Neural cell (in vitro differentiated cells): ENCODE measurements at regions not wholly inside any gene's neighbourhood (a gene's known extent, or its start where the extent isn't known, plus 50 kb on each side); places are given as distances from the start of the nearest gene placed in this dataset.

Experiments
- H2AFZ ChIP-seq: fragments of 200-600, 300-800 bp; sonication (generic), shearing (Covaris generic); 2 replicates; pipeline ENCODE4 v1.6.0; 2014; ENCODE audit warnings: low read depth, mild to moderate bottlenecking, antibody characterized with exemption, low read length, moderate library complexity
- H3F3A ChIP-seq: fragments of 200-600 bp; shearing (Covaris generic); 2 replicates; pipeline ENCODE4 v1.6.1; 2016; ENCODE audit warnings: mild to moderate bottlenecking, moderate library complexity, mixed read lengths, antibody characterized with exemption, low read length; ENCODE audit not compliant: insufficient read depth, poor library complexity, severe bottlenecking
- H3K27ac ChIP-seq: fragments of 200-600, 300-800 bp; sonication (generic), shearing (Covaris generic); 2 replicates; pipeline ENCODE4 v1.5.1; 2014; ENCODE audit warnings: mild to moderate bottlenecking, low read length, moderate library complexity
- H3K27me3 ChIP-seq: fragments of 300-800, 200-600 bp; sonication (generic), shearing (Covaris generic); 2 replicates; pipeline ENCODE4 v1.6.0; 2014; ENCODE audit warnings: mild to moderate bottlenecking, low read depth, low read length, moderate library complexity; ENCODE audit not compliant: insufficient read depth
- H3K36me3 ChIP-seq: fragments of 300-800, 200-600 bp; sonication (generic), shearing (Covaris generic); 2 replicates; pipeline ENCODE4 v1.5.1; 2014; ENCODE audit warnings: mild to moderate bottlenecking, antibody characterized with exemption, low read length, moderate library complexity; ENCODE audit not compliant: insufficient read depth
- H3K4me2 ChIP-seq: fragments of 300-800, 200-600 bp; sonication (generic), shearing (Covaris generic); 2 replicates; pipeline ENCODE4 v1.6.0; 2014; ENCODE audit warnings: mild to moderate bottlenecking, low read length
- H3K4me3 ChIP-seq: fragments of 300-800, 200-600 bp; sonication (generic), shearing (Covaris generic); 2 replicates; pipeline ENCODE4 v1.5.1; 2014; ENCODE audit warnings: mild to moderate bottlenecking, low read length, moderate library complexity
- H3K79me2 ChIP-seq: fragments of 200-600 bp; shearing (Covaris generic); replicated peaks from 2 replicates; pipeline ENCODE4 v1.6.0; 2014; ENCODE audit warnings: mild to moderate bottlenecking, low read length, moderate library complexity; ENCODE audit not compliant: insufficient read depth
- H3K9ac ChIP-seq: fragments of 300-800, 200-600 bp; sonication (generic), shearing (Covaris generic); 2 replicates; pipeline ENCODE4 v1.6.1; 2016; ENCODE audit warnings: mild to moderate bottlenecking, low read length, mixed read lengths
- H3K9me2 ChIP-seq: fragments of 200-600 bp; shearing (Covaris generic); 2 replicates; pipeline ENCODE4 v1.6.1; 2016; ENCODE audit warnings: mild to moderate bottlenecking, low read length, mixed read lengths; ENCODE audit not compliant: insufficient read depth
- H3K9me3 ChIP-seq: fragments of 200-600, 300-800 bp; sonication (generic), shearing (Covaris generic); 2 replicates; pipeline ENCODE4 v1.6.1; 2016; ENCODE audit warnings: mild to moderate bottlenecking, mixed run types, low read length, moderate library complexity, mixed read lengths
- H4K20me1 ChIP-seq: fragments of 200-600 bp; shearing (Covaris generic); 2 replicates; pipeline ENCODE4 v1.6.1; 2016; ENCODE audit warnings: mild to moderate bottlenecking, mixed run types; ENCODE audit not compliant: insufficient read depth
- EP300 ChIP-seq: fragments of 450-650 bp; conservative IDR thresholded peaks from 2 replicates; pipeline ENCODE4 v1.6.1; 2014; ENCODE audit warnings: antibody characterized with exemption, mild to moderate bottlenecking, moderate library complexity; ENCODE audit not compliant: poor library complexity, severe bottlenecking
- EZH2 ChIP-seq: fragments of 200-600, 300-800 bp; shearing (Covaris generic), sonication (generic); IDR thresholded peaks from 2 replicates; pipeline ENCODE4 v1.6.1; 2014; ENCODE audit warnings: antibody characterized with exemption, low read length, borderline replicate concordance, mild to moderate bottlenecking; ENCODE audit not compliant: insufficient read depth, poor library complexity, severe bottlenecking
- MXI1 ChIP-seq: fragments of 450-650 bp; conservative IDR thresholded peaks from 2 replicates; pipeline ENCODE4 v1.6.1; 2014; ENCODE audit warnings: antibody characterized with exemption, mild to moderate bottlenecking; ENCODE audit not compliant: poor library complexity, severe bottlenecking
- POLR2AphosphoS5 ChIP-seq: IDR thresholded peaks from 2 replicates; pipeline ENCODE4 v1.6.1; 2012
- RAD21 ChIP-seq: fragments of 450-650 bp; conservative IDR thresholded peaks from 2 replicates; pipeline ENCODE4 v1.6.1; 2014; ENCODE audit warnings: antibody characterized with exemption, mild to moderate bottlenecking, moderate library complexity
- SMC3 ChIP-seq: fragments of 450-650 bp; conservative IDR thresholded peaks from 2 replicates; pipeline ENCODE4 v1.6.1; 2014; ENCODE audit warnings: antibody characterized with exemption, mild to moderate bottlenecking, moderate library complexity; ENCODE audit not compliant: poor library complexity
- TAF1 ChIP-seq: IDR thresholded peaks from 2 replicates; pipeline ENCODE4 v1.6.1; 2012; ENCODE audit warnings: low read depth
- TF ChIP-seq, protein P1 (sequence below): IDR thresholded peaks from 2 replicates; pipeline ENCODE4 v1.6.1; 2012; ENCODE audit warnings: borderline replicate concordance
- TF ChIP-seq, protein P2 (sequence below): fragments of 450-650 bp; IDR thresholded peaks from 2 replicates; pipeline ENCODE4 v1.5.1; 2014; ENCODE audit warnings: antibody characterized with exemption, mild to moderate bottlenecking, moderate library complexity; ENCODE audit not compliant: poor library complexity, severe bottlenecking

DNA sequence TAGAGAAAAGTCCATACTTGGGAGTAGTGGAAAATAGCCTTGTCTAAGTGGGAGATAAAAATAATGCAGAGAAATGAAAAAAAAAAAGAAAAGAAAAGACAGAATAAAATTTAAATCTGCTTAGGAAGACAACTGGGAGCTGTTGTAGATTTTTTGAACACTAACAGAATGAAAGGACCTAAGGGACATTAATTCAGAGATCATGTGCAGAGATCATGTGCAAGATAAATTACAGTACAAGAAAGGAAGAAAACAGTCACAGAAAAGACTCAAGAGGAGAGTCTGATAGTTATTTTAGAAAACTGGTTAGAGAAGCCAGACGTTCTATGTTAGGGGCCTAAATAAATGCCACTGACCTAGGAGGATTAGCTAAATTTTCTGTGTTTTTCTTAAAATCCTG is 1226.8 kb upstream of the NUDT12 start:
- H3K9me2 ChIP-seq: no peaks in the 10 kb centered on the region
- no peaks in the 10 kb centered on the region for H3K79me2 ChIP-seq
- no peaks in the 10 kb centered on the region for H3K27me3 ChIP-seq
- TF ChIP-seq, protein P1, sequence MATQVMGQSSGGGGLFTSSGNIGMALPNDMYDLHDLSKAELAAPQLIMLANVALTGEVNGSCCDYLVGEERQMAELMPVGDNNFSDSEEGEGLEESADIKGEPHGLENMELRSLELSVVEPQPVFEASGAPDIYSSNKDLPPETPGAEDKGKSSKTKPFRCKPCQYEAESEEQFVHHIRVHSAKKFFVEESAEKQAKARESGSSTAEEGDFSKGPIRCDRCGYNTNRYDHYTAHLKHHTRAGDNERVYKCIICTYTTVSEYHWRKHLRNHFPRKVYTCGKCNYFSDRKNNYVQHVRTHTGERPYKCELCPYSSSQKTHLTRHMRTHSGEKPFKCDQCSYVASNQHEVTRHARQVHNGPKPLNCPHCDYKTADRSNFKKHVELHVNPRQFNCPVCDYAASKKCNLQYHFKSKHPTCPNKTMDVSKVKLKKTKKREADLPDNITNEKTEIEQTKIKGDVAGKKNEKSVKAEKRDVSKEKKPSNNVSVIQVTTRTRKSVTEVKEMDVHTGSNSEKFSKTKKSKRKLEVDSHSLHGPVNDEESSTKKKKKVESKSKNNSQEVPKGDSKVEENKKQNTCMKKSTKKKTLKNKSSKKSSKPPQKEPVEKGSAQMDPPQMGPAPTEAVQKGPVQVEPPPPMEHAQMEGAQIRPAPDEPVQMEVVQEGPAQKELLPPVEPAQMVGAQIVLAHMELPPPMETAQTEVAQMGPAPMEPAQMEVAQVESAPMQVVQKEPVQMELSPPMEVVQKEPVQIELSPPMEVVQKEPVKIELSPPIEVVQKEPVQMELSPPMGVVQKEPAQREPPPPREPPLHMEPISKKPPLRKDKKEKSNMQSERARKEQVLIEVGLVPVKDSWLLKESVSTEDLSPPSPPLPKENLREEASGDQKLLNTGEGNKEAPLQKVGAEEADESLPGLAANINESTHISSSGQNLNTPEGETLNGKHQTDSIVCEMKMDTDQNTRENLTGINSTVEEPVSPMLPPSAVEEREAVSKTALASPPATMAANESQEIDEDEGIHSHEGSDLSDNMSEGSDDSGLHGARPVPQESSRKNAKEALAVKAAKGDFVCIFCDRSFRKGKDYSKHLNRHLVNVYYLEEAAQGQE: no peak
- TF ChIP-seq POLR2AphosphoS5 (no peak), RAD21 (no peak), EZH2 (no peak), SMC3 (no peak), TAF1 (no peak), MXI1 (no peak), EP300 (no peak)
- TF ChIP-seq, protein P2, sequence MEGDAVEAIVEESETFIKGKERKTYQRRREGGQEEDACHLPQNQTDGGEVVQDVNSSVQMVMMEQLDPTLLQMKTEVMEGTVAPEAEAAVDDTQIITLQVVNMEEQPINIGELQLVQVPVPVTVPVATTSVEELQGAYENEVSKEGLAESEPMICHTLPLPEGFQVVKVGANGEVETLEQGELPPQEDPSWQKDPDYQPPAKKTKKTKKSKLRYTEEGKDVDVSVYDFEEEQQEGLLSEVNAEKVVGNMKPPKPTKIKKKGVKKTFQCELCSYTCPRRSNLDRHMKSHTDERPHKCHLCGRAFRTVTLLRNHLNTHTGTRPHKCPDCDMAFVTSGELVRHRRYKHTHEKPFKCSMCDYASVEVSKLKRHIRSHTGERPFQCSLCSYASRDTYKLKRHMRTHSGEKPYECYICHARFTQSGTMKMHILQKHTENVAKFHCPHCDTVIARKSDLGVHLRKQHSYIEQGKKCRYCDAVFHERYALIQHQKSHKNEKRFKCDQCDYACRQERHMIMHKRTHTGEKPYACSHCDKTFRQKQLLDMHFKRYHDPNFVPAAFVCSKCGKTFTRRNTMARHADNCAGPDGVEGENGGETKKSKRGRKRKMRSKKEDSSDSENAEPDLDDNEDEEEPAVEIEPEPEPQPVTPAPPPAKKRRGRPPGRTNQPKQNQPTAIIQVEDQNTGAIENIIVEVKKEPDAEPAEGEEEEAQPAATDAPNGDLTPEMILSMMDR: no peak
- H3K27ac ChIP-seq: no peak overlapping the region
- H3K9ac ChIP-seq: no peak overlapping the region
- no peaks in the 10 kb centered on the region for H3F3A ChIP-seq
- H3K4me3 ChIP-seq: no peak overlapping the region
- no peaks in the 10 kb centered on the region for H4K20me1 ChIP-seq
- no peak overlapping the region for H3K4me2 ChIP-seq
- no peaks in the 10 kb centered on the region for H3K36me3 ChIP-seq
- no peak overlapping the region for H2AFZ ChIP-seq
- H3K9me3 ChIP-seq: no peaks in the 10 kb centered on the region

DNA sequence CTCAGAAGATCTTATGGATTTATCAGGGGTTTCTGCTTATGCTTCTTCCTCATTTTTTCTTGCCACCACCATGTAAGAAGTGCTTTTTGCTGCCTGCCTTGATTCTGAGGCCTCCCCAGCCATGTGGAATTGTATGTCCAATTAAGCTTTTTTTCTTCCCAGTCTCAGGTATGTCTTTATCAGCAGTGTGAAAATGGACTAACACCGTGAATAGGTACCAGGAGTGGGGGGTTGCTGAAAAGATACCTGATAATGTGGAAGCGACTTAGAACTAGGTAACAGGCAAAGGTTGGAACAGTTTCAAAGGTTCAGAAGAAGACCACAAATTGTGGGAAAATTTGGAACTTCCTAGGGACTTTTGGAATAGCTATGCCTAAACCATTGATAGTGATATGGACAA is 1222.5 kb upstream of the NUDT12 start:
- no peaks in the 10 kb centered on the region for H3K27me3 ChIP-seq
- H3K9me2 ChIP-seq: no peaks in the 10 kb centered on the region
- H3K4me3 ChIP-seq: no peak overlapping the region
- no peak overlapping the region for H3K27ac ChIP-seq
- H3K36me3 ChIP-seq: no peaks in the 10 kb centered on the region
- H3K9me3 ChIP-seq: no peaks in the 10 kb centered on the region
- H3F3A ChIP-seq: no peaks in the 10 kb centered on the region
- TF ChIP-seq SMC3 (no peak), RAD21 (no peak), POLR2AphosphoS5 (no peak), TAF1 (no peak), EZH2 (no peak)
- TF ChIP-seq, protein P1: no peak
- TF ChIP-seq, protein P2: no peak
- no peaks in the 10 kb centered on the region for H3K79me2 ChIP-seq
- no peak overlapping the region for H3K9ac ChIP-seq
- H2AFZ ChIP-seq: no peak overlapping the region
- no peak overlapping the region for H3K4me2 ChIP-seq
- H4K20me1 ChIP-seq: no peaks in the 10 kb centered on the region
